Left ventricle myocardium inferior (tissue), 1 donor: ENCODE measurements at regions not wholly inside any gene's neighbourhood (a gene's known extent, or its start where the extent isn't known, plus 50 kb on each side); places are given as distances from the start of the nearest gene placed in this dataset.

Source experiments
- DNase-seq: peaks from one replicate; pipeline ENCODE4 v3.0.0-alpha.2; 2020
- H3K27ac ChIP-seq: fragments of 200-600 bp; replicated peaks from 2 replicates; pipeline ENCODE4 v1.8.0; 2021
- H3K27me3 ChIP-seq: fragments of 200-600 bp; 2 replicates; pipeline ENCODE4 v1.8.0; 2021; ENCODE audit warnings: low read depth
- H3K36me3 ChIP-seq: fragments of 200-600 bp; 2 replicates; pipeline ENCODE4 v1.8.0; 2021
- H3K4me1 ChIP-seq: fragments of 200-600 bp; 2 replicates; pipeline ENCODE4 v1.8.0; 2021
- H3K4me3 ChIP-seq: fragments of 200-600 bp; 2 replicates; pipeline ENCODE4 v1.8.0; 2021; ENCODE audit warnings: mild to moderate bottlenecking, moderate library complexity
- H3K9me3 ChIP-seq: fragments of 200-600 bp; replicated peaks from 2 replicates; pipeline ENCODE4 v1.8.0; 2021
- intact Hi-C: fragments of 100-400 bp; cut with micrococcal nuclease; formaldehyde crosslinking; loops from one replicate; pipeline ENCODE4 v1.11.0; 2022
- TF ChIP-seq, protein P1 (sequence below): fragments of 200-600 bp; IDR thresholded peaks from 2 replicates; pipeline ENCODE4 v1.8.0; 2021; ENCODE audit warnings: antibody characterized with exemption, mild to moderate bottlenecking, borderline replicate concordance
- donor health status: DM: no; HTN: yes; CAD: no; lungs with severe emphysema.

DNA sequence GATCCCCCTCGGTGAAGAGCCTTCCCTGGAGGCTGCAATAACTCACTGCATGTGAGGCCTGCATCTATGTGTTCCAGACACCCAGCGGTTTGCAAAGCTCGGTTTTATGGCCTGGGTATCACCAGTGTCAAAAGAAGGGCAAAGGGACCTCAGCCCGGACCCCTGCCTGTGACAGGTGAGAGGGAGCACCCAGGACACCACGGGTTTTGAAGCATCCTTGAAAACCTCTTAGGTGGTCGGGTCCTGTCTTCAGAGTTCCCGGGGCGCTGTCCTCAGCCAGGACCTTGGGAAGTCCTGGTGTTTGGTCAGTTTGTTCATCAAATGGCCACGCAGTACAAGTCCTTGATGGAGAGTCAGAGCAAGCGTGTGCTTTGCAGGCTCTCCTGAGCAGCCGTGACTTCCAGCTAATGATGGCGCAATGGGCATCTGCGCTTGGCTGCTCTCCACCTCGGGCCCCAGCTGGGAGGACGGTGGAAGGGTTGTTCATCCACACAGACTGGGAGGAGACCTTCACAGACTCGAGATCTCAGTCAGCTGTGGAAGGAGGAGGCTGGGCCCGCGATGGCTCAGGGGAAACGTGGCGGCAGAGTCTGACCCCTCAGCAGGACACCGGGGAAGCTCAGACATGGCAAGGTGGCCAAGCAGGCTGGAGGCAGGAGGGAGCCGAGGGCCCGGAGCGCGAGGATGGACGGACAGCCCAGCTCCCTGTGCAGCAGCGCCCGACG lies 113.1 kb upstream of the GPC1 start:
- TF ChIP-seq, protein P1, sequence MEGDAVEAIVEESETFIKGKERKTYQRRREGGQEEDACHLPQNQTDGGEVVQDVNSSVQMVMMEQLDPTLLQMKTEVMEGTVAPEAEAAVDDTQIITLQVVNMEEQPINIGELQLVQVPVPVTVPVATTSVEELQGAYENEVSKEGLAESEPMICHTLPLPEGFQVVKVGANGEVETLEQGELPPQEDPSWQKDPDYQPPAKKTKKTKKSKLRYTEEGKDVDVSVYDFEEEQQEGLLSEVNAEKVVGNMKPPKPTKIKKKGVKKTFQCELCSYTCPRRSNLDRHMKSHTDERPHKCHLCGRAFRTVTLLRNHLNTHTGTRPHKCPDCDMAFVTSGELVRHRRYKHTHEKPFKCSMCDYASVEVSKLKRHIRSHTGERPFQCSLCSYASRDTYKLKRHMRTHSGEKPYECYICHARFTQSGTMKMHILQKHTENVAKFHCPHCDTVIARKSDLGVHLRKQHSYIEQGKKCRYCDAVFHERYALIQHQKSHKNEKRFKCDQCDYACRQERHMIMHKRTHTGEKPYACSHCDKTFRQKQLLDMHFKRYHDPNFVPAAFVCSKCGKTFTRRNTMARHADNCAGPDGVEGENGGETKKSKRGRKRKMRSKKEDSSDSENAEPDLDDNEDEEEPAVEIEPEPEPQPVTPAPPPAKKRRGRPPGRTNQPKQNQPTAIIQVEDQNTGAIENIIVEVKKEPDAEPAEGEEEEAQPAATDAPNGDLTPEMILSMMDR = no peak
- no peaks in the 10 kb centered on the region for H3K9me3 ChIP-seq
- no peak overlapping the region for H3K27ac ChIP-seq
- no peak overlapping the region for H3K4me3 ChIP-seq
- intact Hi-C loops = no loop called here
- no peak for DNase-seq
- H3K4me1 ChIP-seq = peaks cover 9% of the 10 kb centered on the region
- H3K36me3 ChIP-seq = no peaks in the 10 kb centered on the region
- H3K27me3 ChIP-seq = peaks cover 18% of the 10 kb centered on the region

DNA sequence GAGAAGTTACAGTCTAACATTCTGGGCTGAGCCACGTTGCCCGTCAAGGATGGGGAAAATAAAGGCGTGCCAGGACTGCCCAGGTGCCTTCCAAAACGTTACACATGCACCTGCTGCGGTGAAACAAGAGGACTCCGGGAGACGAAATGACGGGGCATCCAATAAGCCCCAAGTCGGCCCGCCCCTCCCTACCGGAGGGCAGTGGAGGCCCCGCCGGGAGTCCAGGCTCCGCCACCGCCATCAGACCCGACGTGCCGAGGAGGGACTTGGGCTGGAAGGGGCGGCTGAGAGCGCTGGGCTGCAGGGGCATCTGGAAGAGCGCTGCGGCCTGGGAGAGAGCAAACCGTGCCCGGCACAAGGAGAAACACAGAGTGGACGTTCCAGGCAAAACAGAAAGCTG lies 112.5 kb upstream of the GPC1 start:
- Histone ChIP-seq H3K36me3 (no peaks in the 10 kb centered on the region), H3K4me3 (no peak overlapping the region), H3K27ac (no peak overlapping the region), H3K4me1 (peaks cover 9% of the 10 kb centered on the region), H3K27me3 (peaks cover 18% of the 10 kb centered on the region), H3K9me3 (no peaks in the 10 kb centered on the region)
- intact Hi-C loops = no loop called here
- DNase-seq = no peak
- TF ChIP-seq, protein P1 = no peak

DNA sequence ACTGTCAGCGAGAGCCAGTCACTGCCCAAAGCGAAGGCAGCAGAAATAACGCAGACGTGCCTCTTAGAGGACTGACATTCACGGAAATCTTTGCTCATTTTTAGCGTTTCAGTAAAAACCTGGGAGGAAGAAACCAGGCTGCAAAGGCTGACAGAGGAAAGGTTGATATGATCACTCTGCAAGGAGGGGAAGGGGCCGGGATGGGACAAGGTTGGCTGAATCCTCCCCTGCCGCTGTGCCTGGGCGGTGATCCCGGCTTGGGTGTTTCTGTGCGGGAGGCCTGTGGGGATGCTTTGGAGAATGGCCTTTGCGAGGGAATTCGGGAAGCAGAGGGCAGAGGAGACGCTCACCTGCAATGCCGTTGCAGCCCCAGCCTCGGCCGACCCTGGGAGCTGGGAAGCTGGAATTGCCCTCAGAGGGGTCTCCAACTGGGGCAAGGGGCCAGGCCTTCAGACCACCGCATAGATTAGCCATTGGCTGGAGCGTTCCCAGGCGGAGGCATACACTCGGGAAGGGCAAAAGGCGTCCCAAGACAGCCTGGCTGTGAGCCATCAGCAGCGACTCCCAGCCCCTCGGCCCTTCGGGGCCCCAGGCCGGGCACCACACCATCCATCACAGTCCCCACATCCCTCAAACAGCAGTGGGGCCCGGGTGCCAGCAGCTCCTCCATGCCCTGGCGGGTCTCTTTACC lies 111.7 kb upstream of the GPC1 start:
- intact Hi-C loops = no loop called here
- TF ChIP-seq, protein P1 = no peak
- Histone ChIP-seq H3K4me1 (peaks cover 9% of the 10 kb centered on the region), H3K36me3 (no peaks in the 10 kb centered on the region), H3K4me3 (no peak overlapping the region), H3K27ac (no peak overlapping the region), H3K27me3 (peaks cover 18% of the 10 kb centered on the region), H3K9me3 (no peaks in the 10 kb centered on the region)
- DNase-seq = no peak

DNA sequence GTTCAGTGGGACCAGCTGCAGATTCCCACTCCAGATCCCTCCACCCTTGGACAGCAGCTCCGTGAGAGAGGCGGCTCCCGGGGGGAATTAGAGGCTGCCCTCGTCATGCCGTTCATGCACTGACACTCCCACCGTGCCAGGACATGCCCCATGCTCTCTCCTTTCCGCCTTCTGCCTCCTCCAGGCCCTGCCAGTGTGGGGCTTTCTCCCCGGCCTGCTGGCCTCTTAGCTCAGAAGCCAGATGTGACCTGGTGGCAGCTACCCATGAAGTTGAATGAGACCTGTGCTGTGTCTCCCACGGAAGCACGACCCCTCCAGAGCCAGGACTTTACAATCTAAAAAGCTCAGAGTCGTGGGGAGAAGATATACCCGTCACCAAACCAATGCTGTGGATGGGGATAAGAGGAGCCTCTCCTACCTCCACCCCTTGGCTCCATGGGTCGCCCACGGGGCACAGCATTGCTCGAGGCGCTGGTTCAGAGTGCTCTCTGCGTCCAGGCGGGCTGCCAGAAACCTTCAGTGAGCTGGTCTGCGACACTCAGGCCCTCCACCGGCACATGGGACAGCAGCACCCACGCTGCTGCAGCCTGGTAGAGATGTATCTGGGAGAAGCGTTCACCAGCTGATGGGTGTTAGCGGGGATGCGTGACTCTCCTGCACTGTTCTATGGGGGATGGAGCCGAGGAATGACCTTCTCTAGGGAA lies 111.0 kb upstream of the GPC1 start:
- H3K36me3 ChIP-seq = no peaks in the 10 kb centered on the region
- peak; percentile 36 for DNase-seq
- H3K4me1 ChIP-seq = peaks cover 9% of the 10 kb centered on the region
- H3K27ac ChIP-seq = no peak overlapping the region
- no peaks in the 10 kb centered on the region for H3K9me3 ChIP-seq
- no peak overlapping the region for H3K4me3 ChIP-seq
- H3K27me3 ChIP-seq = peaks cover 22% of the 10 kb centered on the region
- TF ChIP-seq, protein P1 = no peak
- intact Hi-C loops = no loop called here

DNA sequence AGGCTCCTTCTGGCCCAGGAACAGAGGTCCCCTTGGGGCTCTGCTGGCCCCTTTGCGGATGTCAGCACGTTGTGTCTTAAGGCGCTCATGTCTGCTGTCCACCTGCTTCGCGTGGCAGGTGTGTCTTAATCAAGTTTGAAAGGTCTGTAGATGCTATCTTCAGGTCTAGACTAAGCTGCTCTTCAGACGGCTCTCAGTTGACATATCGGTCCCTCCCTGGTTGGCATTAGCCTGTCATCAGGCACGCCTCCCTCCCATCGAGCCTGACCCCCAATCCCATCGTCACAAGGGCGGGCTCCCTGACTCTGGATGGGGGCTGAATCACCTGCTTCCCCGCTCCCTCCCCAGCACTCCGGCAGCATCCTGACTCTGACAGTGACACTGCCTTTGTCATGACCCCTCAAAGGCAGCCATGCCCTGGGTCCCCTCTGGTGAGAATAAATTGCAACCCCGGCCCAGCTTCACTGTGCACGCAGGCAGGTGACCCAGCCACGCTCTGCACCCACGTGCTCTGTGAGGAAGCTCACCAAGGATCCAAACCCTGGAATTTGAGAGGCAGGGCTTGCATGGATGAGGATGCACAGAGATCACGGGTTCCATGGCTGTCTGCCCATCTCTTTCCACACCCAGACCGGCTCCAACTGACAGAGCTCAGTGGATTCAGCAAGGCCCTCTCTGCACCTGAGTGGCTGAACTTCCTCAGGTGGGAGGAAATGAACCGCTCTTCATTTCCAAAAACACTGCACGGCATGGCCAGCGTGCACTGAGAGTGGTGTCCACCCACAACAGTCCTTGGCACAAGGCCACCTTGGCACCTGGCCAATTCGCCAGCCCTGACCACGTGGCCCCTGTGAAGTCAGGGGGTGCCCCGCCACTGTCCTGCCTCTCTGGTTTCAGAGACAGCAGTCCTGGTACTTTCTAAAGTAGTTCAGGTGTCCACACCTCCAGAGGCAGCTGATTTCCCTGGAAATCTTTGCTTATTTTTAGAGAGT lies 110.2 kb upstream of the GPC1 start:
- intact Hi-C loops = no loop called here
- H3K36me3 ChIP-seq = no peaks in the 10 kb centered on the region
- no peak overlapping the region for H3K4me3 ChIP-seq
- TF ChIP-seq, protein P1 = no peak
- H3K27ac ChIP-seq = no peak overlapping the region
- H3K4me1 ChIP-seq = peaks cover 9% of the 10 kb centered on the region
- H3K27me3 ChIP-seq = peaks cover 25% of the 10 kb centered on the region
- peak; percentile 38 for DNase-seq
- H3K9me3 ChIP-seq = no peaks in the 10 kb centered on the region
